Hematopoietic multipotent progenitor cell (in vitro differentiated cells): ENCODE measurements at regions not wholly inside any gene's neighbourhood (a gene's known extent, or its start where the extent isn't known, plus 50 kb on each side); places are given as distances from the start of the nearest gene placed in this dataset.
"Not testable (repeated sequence)": the region's sequence is repeated elsewhere in the genome, so short reads cannot be mapped to it uniquely, and the experiment has no call there.

Experiments used
- DNase-seq, 3 donors: peaks; one replicate each; pipeline ENCODE4 v3.0.0-alpha.2; 2011 to 2015; ENCODE audit warnings: low read depth in 2 of 3, low spot score in 2 of 3

DNA sequence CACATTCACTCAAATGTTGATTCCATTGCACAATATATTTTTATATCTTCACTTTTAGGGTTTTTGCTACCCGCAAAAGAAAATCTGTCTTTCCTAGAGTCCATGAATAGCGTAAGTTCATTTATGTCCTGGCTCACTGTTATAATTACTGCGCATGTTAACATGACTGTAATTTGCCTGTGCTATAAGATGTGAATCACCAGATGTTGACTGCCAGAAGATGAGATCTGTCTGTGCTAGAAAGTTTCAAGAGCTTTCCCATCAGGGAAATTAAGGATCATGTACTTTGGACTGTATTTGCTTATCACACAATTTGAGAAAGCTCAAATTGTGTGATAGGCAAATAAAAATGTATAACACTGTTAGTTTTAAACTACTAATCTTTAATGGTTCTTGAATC is 322.5 kb downstream of the CHL1 start:
- DNase-seq = no peak

DNA sequence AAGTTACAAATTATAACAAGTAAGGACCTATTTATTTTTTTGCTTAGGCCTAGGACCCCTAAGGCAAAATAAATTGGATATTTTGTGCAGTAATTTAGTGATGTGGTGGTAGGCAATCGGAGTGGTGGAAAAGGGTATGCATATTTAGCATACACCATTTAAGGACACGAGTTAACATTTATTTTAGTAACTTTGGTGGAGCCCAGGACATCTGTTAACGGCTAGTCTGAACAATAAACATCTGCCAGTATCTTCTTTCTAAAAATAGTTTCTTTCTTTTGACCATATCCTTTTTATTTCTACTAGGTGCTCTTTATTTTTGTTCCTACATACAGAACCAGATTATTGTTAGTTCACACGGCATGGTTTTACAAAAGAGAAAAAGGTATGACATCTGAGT is 326.3 kb downstream of the CHL1 start:
- no peak for DNase-seq

DNA sequence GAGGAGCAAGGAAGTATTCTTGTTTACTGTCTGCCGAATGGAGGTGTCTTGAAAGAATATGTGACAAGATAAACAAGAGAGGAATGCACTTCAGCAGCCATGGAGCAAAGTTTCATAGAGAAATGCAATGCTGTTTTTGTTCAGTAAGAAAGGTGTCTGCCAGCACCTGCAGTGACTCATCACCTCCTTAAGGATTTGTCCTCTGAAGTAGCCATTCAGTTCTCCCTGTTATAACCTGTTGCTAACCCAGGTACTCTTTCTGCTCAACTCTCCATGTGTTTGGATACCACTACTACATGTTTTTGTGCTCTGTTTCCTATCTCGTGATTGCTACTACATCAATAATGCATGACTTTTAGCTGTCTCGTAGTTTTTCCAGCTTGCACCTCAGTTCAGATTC is 328.9 kb downstream of the CHL1 start:
- DNase-seq = no peak

DNA sequence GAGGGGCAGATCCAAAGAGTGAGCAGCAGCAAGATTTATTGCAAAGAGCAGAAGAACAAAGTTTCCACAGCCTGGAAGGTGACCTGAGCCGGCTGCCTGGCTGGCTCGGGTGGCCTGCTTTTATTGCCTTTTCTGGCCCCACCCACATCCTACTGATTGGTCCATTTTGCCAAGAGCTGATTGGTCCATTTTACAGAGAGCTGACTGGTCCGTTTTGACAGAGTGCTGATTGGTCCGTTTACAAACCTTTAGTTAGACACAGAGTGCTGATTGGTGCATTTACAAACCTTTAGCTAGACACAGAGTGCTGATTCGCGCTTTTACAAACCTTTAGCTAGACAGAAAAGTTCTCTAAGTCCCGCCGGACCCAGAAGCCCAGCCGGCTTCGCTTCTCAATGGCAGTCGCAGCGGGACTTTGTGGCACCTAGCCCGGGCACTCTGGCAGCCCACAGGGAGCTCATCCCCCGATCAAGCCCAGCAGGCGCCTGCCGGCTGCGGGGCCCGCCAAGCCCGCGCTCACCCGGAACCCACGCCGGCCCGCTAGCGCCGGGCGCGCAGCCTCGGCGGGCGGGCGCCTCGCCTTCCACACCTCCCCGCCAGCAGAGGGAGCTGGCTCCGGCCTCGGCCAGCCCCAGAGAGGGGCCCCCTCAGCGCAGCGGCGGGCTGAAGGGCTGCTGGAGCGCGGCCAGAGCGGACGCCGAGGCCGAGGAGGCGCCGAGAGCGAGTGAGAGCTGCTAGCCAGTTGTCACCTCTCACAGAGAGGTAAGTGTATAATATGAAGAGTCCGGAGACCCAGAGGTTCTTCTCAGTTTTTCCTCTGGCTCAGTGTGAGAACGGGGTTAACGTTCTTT is 339.2 kb downstream of the CHL1 start:
- peak in 2 of 3 donors; percentile 26 to 47 for DNase-seq

DNA sequence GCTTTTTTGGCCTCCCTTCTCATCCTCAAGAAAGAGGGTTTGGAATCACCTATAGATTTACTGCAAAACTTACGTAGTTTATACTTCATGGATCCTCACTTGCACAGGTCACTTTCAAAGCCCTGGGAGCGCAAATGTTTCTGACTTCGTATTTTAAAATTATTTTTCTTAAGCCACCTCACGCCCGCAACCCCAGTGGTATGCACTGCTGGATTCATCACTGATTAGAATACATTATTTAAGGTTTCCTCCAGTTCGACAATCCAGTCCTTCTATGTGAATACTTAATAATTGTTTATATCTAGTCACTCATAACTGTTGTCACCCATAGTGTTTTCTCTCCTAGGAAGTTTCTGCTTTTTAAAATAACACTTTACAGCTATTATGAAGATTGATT is 339.9 kb downstream of the CHL1 start:
- DNase-seq = no peak

DNA sequence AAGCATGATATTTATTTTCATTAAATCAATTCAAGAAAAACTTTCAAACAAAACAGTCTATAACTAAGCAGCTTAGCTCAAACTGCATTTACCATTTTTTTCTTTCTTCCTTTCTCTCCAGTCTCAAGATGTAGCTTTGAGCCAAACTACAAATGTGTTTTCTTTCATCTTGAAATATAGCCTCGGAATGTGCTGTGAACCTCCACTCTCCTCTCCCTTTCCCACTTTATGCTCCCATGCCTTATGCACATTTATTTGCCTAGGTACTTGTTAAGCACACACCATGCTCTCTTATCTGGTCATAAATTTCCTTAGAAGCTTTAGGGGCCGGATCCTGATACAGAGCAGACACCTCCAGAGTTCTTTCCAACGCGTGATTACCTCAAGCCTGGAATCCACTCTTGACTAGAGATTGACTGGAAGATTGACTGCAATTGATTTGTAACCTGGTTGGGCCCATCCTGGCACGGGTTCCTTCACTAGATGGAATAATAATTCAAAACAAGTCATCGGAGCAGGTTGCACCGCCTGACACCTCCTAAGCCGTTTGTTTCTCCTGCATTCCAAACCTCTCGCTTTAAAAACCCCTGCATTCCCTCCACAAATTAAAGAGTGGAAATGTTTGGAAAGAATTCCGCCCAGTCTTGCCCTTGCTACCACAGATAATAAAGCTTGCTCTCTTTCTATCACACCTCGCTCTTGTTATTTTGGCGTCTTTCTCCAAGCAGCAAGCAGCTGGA is 344.7 kb downstream of the CHL1 start:
- DNase-seq = no peak

DNA sequence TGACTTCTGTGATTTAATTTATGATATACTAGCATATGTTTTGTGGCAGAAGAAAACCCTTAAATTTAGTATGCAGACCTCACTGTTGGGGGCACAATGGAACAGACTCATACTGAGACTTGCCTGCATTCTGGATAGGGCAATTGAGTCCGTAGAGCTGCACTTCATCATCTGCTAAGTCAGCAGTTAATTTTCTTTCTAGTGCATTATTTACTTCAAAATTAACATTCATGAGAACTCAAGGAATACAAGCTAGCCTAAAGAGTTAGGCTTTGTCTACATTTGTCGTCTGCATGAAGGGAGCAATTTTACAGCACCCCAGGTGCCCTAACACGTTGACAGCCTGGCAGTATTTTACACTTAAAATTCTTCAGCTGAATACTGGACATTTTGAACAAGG is 345.5 kb downstream of the CHL1 start:
- DNase-seq = no peak

DNA sequence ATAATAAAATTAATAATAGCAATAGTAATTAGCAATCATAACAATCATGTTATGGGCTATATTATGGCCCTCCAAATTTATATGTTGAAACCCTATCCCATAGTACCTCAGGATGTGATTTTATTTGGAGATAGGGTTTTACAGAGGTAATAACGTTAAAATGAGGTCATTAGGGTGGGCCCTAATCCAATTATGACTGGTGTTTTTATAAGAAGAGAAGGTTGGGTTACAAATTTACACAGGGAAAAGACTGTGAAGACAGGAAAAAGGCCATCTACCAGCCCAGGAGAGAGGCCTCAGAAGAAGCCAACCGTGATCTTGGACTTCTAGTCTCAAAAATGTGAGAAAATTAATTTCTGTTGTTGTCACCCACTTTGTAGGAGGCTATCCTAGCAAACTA is 353.1 kb downstream of the CHL1 start:
- DNase-seq = no peak

DNA sequence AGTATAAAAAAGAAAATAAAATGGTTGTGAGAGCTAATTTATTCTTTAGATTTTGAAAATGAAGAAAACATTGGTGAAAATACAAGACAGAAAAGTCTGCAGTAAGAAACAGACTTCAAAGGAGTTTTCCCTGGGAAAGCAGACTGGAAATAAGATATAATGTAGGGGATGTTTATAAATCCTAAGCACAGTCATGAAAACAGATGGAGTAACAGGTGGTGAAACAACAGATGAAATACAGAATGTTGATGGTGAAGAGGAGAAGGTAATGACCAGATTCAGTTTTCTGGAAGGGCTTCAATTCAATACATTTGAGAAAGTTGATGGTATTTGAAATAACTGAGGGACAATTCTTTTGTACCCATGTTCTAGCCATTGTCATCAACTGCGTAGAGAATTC is 353.9 kb downstream of the CHL1 start:
- no peak for DNase-seq

DNA sequence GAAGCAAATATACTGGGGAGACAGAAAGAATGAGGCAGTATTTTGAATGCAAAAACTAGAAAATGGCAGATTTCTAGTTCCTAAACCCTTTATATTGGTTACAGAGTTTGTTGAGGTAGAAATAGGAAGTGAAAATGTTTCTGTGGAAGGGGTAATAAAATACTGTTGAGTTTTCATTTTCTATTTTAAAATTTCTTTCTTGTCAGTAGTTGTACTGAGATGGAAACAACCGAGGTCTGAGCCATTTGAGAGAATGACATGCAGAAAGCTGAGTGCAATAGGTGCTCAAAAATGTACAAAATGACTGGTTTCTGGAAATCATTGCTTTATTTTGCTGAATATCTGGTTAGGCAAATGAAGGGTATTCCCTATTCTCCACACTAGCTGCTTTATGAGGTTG is 361.4 kb downstream of the CHL1 start:
- no peak for DNase-seq

DNA sequence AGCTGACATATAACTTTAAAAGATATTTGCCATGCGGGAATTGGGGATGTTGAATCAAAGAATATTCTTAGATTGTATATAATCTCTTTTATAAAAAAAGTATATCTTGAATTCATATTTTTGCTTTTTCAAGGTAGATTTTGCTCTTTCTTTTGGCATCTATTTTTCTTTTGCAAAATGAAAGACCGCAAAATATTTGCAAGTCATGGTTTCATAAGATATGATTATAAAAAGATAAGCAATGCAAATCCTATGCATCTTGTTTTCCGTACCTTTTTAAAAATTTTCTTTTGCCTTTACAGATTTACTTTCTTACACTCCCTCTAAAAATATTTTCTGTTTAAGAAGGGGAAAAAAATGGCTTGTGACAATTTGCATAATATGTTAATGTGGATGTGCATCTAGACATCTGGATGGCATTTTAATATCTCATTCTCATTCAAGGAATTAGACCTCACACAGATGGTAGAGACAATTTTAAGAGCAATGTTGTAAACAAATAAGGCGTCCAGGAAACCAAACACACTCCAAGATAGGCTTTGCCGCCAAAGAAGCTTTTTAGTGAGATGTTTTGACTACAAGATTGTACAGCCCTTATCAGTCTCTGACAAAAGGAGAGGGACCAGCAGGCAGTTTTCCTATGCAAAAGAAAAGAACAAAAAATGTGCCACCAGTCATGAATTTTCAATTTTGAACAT is 371.1 kb downstream of the CHL1 start:
- no peak for DNase-seq

DNA sequence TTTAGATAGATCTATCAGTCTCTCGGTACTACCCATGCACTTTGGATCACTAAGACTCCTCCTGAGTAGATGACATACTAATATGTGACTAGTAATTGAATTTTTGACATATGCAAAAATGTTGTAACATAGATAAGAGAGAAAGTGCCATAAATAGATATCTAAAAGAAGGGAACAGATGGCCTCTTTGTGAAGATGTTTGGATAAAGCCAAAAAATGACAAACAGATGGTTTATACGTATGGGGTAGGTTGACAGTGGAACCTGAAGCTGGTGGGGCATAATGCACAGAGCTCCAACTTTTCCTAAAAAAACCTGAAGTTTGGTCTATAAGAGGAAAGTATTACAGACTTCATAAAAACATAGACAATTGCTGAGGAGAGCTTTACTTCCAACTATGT is 383.0 kb downstream of the CHL1 start:
- not testable (repeated sequence) for DNase-seq

DNA sequence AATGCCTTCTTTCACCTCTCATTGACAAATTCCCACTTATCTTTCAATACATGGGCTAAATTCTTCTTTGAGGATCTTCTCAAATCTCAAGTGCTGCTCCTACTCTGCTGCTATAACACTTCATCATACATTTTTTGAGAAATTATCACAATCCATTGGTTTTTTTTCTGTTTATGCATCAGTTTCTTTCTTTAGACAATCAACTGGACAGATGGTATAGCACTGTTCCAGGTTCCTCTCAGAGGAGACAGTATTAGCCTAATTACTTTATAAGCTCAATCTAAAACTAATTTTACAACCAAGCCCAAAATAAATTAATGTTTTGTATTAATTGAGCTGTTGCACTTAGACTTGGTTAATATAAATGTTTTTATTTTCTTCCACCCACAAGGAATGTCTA is 392.5 kb downstream of the CHL1 start:
- DNase-seq = not testable (repeated sequence)

DNA sequence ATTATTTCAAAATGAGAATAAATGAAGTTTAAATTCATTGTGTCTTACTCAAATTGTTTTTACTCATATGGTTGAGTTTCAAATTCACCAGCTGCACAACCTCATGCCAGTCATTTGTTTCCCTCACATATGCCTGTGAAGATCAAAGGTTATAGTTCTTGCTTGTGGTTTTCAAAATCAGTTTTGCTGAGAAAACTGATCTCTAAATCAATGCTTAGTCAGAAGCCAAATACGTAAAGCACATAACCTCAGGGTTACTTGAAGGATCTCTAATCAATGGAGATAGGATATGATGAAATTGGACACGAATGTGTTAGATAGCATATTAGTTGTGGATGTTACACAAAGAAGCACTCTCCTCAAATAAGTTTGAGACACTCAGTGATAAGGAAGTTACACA is 400.7 kb downstream of the CHL1 start:
- not testable (repeated sequence) for DNase-seq

DNA sequence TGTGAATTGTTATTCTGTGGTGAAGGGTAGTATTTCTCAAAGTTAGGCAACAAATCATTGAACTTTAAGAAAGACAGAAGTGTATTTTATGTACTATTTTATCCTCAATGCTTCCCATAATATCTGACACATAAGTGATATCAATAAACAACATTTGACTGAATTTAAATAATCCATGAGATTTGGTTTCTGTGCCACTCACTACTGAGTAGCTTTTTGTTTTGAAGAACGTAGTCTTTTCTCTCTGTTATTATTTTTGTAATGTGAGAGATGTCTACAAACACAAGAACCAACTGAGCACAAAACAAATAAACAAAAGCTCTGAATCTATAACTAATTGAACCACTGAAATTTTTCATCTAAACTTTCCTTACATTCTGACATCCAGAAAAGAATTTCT is 401.2 kb downstream of the CHL1 start:
- not testable (repeated sequence) for DNase-seq

DNA sequence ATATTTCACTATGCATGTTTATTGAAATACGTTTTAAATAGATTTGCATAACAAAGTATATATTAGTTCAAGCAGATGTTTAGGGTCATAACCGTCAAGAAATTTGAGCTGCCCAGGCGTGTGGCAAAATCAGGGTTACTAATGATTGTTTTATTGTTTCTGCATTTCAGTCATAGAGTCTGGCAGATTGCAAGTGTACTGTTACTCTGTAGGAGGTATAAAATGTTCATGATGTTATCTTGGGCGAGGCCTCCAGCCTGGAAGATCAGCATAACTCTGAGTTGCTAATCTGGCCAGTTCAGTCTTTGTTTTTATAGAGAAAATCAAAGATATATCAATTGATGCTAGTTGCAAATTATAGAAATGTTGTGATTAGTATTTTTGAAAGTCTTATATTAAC is 410.9 kb downstream of the CHL1 start:
- DNase-seq = not testable (repeated sequence)

DNA sequence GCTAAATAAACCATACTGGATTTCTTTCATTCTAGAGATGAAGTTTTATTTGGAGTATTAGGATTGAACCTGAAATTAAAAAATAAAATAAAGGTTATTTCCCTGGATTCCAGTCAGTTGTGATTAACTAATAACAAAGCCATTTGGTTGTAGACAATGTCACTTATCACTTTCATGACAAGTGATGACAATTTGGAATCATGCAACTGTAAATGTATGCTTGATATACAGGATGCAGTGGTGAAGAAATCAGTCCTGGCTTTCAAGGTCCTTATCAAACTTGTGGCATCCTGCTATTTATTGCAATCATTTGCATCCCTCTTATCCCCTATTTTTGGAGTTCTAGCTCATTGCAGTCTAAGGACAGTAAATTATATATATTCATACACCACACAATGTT is 425.2 kb downstream of the CHL1 start:
- no peak for DNase-seq

DNA sequence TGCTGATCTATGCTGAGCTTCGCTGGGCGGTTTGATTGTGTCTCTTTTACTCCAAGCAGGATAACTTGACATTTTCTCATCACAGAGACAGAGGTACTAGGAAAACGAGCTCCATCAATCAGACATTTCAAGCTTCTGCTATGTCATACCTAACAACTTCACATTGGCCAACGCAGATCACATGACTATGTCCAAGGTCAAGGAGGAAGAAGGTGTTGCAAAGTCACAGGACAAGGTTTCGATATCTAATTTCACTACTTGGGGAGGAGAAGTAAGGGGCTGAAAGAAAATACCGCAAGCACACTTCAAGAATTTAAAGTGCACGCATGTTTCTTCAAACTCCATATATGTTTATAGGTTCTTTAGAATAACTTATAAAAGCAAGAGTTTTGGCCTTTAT is 425.8 kb downstream of the CHL1 start:
- no peak for DNase-seq

DNA sequence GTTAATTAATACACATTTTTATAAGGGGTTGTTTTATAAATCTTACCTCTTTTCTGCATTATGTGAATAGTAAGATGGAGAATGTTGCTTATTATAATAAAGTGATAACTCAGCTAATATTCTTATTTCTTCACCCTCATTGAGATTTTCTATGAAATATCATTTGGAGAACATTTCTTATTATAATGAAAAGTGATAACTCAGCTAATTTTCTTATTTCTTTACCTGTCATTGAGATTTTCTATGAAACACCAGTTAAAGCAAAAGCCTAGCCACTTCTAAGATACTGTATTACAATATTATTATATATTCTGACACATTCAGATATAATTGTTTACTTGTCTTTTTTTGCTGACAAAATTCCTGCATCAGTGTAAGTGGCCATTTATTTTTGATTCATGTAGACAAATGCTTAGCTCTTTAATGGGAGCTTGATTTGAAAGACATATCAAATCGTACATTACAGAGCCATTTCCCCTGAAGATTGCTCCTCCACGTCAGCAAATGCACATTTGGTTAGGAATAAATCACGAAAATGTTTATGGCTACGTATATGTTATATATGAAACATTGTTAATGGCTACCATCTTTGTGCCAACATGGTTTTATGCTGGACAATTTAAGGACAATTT is 427.5 kb downstream of the CHL1 start:
- no peak for DNase-seq

DNA sequence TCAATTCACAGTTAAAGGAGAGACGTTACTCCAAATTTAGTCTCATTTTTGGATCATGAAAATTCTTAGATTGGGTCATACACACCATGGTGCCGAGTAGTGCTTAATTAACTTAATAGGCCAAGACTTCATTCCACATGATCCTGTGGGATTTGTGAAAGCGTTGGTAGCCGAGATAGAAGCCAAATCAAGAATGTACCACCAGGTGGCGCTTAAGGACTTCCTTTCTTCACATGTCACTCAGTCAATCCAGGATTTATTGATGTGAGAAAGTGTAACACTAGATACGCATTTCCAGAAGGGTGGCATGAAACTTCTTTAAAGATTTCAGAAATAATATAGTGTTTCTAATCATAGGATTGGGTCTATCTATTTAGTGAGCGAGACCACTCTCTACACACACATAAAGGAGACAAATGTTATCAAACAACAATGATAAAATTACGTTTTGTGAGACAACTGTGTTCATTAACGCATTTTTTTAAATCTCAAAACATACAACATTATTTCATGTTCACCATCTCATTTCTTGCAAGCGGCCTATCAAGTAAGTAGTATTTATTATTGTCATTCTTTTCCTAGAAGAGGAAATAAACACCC is 436.1 kb downstream of the CHL1 start:
- peak in 2 of 3 donors; percentile 26 to 59 for DNase-seq

DNA sequence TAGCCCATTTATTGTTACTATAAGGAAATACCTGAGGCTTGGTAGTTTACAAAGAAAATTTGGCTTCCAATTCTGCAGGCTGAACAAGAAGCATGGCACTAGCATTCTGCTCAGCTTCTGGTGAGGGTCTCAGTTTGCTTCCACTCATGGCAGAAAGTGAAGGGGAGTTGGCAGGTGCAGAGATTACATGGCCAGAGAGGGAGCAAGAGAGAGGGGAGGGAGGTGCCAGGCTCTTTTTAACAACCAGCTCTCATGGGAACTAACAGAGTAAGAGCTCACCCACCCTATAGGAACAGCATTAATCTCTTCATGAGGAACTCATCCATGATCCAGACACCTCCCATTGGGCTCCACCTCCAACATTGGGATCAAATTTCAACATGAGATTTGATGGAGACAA is 437.9 kb downstream of the CHL1 start:
- DNase-seq = no peak
